Hematopoietic multipotent progenitor cell treated with erythropoietin and hydrocortisone succinate and interleukin-3 and kit ligand, for 8 days (in vitro differentiated cells): ENCODE measurements at regions not wholly inside any gene's neighbourhood (a gene's known extent, or its start where the extent isn't known, plus 50 kb on each side); places are given as distances from the start of the nearest gene placed in this dataset.
A peak's percentile ranks its signal among the peaks of the same experiment; 100 is the strongest.
"Not testable (repeated sequence)": the region's sequence is repeated elsewhere in the genome, so short reads cannot be mapped to it uniquely, and the experiment has no call there.

Source experiments
- DNase-seq: peaks from one replicate; pipeline ENCODE4 v3.0.0-alpha.2; 2015

DNA sequence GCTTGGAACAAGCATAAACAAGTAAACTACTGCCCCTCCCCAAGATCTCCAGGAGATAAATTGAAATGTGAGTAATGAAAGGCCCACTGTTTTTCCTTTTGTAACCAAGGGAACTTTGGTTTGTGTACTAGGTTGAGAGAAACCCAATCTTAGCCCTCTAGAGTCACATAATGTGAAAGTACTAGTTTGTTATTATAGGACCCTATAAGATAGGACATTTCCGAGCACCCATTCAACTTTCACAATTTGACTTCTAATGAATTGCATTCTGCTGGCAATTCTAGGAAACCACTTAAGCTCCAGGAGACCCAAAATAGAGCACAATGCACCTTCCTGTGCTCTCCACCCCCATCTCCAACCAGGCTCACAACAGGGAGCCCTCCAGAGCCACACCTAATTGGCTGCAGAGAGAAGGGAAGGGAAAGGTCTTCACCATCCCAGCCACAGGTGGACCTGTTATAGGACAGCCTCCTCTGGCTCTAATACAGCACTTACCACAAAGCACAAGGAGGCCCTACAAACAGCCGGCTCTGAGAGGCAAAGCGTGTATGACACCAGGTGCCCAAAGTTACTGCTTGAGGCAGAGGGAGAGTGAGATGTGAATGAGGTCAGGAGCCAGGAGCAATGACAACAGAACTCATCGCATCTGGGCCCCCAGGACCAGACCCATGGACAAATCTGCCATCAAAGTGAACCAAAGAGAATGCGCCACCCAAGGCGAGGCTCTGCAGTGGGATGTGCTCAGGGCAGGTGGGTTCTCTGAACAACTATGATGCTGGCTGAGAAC lies 163.3 kb upstream of the NTF3 start:
- DNase-seq: no peak

- no peak for DNase-seq
Observed at GRCh38 chr12:5269846-5270245, 162.1 kb upstream of the NTF3 start.

- DNase-seq: no peak
Observed at GRCh38 chr12:5272018-5272785, 159.7 kb upstream of the NTF3 start.

DNA sequence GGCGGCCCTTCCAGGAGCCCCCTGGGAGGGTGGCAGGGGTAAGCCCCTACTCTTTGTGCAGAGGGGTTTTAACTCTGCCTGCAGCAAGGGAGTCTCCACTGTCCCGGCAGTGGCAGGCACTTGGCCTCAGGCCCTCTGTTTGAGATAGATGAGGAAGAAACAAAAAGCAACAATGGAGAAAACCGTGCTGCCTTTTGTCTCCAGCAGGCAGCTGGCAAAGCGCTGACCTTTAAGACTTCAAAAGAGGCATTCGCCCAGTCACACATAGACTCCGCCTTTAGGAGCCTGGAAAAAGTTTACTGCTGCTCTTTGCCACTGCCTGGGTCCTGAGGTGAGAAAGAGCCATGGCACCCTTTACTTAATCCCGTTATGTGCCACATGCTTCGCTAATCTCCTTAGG lies 158.2 kb upstream of the NTF3 start:
- DNase-seq: no peak

DNA sequence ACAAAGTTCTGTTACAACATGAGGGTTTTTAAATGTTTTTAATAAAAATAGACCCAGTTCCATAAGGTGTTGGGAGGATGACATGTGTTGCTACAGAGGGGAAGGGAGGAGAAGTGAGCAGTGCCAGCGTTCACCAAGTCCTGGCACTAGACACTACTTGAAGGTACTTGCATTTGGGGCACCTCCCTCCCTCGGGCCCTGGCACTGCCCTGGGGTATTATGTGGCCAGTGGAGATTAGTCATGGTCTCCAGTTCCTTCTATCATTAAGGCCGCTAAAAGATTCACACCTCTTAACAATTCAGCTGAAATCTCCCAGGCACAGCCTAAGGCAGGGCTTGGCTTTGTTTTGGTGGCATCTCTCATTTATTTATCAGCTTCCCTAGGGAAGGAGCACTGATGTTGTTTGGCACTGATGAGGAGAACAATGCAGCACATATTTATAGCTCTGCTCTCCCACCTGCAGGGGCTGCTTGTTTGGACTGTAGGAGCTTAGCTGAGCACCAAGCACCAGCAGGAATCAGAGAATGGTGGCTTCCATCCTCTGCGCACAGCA lies 155.5 kb upstream of the NTF3 start:
- DNase-seq: no peak

GRCh38 chr12:5280086-5280485 lies 151.8 kb upstream of the NTF3 start:
- DNase-seq: no peak

DNA sequence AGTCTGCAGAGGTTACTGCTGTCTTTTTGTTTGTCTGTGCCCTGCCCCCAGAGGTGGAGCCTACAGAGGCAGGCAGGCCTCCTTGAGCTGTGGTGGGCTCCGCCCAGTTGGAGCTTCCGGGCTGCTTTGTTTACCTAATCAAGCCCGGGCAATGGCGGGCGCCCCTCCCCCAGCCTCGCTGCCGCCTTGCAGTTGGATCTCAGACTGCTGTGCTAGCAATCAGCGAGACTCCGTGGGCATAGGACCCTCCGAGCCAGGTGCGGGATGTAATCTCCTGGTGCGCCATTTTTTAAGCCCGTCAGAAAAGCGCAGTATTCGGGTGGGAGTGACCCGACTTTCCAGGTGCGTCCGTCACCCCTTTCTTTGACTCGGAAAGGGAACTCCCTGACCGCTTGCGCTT lies 141.5 kb upstream of the NTF3 start:
- DNase-seq: not testable (repeated sequence)

GRCh38 chr12:5292651-5293050 lies 139.3 kb upstream of the NTF3 start:
- DNase-seq: no peak

DNA sequence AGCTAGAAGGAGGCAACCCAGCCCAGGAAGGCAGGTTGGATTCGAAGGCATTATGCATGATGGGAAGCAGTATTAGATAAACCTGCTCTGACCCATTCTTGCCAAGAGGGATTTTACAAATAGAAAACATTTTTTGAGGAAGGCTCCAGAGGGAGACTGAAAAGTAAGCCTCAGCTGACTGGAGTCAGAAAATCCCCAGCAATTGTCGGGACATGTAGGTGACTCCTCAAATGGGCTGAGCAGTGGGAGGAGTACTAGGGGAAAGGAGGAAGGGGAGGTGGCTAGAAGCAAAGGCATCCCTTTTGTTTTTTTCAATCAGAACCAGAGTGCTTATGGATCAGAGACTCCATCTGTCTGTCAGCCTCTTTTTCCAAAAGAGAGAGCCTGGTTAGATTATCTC lies 138.1 kb upstream of the NTF3 start:
- DNase-seq: no peak

DNA sequence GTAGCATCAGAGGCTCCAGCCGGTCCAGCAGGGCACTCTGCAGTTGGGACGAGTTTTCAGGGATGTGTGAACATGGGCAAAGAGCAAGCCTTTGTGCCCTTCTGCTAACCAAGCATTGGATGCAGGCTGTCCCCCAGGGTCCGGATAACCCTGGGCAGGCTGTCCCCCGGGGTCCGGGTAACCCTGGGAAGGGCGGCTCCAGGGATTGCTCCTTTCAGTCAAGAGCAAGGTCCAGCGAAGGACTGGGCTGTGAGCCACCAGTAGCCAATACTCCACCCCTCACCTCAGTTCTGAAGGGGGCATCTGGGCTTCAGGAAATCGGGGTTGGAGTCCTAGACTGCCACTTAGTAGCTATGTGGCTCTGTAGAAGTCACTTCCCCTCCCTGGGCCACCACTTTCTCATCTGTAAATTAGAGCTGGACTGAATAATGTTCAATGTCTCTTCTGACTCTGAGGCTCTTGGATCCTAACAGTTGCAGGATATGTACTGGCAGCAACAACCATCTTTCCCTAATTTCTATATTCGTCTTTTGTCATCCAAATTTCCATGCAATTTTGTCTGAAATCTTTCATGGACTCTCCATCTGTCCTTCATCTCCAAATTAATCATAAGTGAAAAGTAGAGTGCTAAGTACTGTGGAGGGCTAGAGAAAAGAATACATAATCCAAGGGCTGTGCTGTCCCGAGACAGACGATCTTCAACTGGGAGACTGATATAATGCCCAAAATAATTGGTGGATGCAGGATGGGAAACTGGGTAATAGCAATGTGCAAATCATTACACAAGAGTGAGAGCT lies 137.4 kb upstream of the NTF3 start:
- no peak for DNase-seq

- DNase-seq: no peak
Observed at GRCh38 chr12:5295151-5295550, 136.8 kb upstream of the NTF3 start.

GRCh38 chr12:5295996-5296395 lies 135.9 kb upstream of the NTF3 start:
- DNase-seq: no peak

DNA sequence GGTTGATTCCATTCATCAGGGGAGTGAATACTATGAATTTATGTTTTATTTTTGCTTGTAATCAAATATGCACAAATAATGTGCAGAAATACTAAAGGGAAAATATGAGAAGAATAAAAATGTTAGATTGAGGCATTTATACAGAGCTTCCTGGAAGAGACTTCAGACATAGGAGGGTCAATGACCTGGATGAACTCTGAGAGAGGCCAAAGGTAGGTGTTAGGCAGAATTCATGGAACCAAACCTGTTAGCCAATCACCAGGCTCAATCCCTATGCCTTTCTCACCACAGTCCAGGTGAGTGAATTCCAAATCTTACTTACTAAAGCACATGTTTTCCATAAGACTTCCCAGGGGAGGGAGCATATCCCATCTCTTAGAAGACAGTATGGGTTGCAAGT lies 130.4 kb upstream of the NTF3 start:
- no peak for DNase-seq

DNA sequence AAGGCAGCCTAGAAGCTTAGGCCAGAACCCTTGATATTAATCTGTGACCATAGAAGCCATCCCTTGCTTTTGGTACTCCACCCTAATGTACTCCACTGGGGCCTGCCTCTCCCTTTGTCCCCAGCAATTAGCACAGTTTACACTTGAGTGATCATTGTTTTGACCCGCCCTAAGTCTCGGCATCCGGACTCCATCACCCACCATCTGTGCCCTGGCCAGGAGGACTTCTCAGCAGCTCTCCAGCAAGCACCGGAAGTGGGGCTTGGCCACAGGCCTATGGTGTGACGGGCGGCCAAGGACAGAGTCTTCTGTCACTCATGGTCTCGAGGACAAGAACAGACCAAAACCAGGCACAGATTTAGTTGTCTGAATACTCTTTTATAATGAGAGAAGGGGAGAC lies 126.5 kb upstream of the NTF3 start:
- no peak for DNase-seq

DNA sequence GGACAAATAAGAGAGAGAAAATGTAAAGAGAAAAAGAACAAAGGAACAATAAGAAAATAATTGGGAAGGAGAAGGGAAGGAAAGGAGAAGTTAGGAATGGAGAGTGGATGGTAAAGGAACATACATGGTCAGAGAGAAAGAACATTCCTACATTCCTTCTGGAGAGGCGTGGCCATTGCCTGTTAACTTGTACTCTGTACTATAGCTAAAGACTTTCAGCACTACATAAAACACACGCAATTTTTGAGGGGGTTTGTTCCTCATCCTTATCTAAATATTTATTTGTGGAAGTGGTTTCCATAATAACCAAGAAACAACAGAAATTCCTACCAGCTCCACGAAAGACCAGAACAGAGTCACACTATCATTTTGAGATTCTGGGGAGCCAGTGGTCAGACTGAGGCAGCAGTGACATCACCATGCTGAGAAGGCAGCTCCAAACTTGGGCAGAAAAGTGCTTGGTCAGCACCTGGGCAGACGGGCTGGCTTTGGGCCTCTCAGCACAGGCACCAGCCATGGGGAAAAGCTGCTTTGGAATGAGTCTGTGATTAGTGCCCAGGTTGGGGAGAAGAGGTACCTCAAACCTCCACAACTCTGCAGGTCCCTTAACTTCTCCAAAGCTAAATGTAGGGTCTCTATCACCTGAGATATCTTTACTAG lies 125.9 kb upstream of the NTF3 start:
- DNase-seq: no peak

DNA sequence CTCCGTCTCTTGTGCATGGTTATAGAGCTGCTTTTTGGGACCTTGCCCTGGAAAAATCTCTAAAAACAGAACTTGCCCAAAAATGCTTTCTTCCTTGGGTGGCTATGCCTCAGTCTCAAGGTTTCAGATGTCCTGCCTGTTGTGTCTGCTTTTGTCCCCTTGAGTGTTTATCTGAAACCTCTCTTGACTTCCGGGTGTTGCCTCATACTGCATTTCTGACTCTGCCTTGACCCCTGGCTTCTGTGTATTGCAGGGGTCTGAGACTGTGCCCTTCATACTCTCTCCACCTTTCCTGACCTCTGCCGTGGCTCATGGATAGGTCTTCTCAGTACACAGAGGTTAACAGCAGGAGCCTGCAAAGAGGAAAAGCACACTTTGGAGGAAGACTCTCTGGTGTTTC lies 124.8 kb upstream of the NTF3 start:
- DNase-seq: no peak

- DNase-seq: no peak
Observed at GRCh38 chr12:5308216-5308615, 123.7 kb upstream of the NTF3 start.

GRCh38 chr12:5308996-5309395 lies 122.9 kb upstream of the NTF3 start:
- DNase-seq: no peak

GRCh38 chr12:5309654-5310053 lies 122.3 kb upstream of the NTF3 start:
- DNase-seq: no peak

GRCh38 chr12:5310151-5310550 lies 121.8 kb upstream of the NTF3 start:
- DNase-seq: no peak

DNA sequence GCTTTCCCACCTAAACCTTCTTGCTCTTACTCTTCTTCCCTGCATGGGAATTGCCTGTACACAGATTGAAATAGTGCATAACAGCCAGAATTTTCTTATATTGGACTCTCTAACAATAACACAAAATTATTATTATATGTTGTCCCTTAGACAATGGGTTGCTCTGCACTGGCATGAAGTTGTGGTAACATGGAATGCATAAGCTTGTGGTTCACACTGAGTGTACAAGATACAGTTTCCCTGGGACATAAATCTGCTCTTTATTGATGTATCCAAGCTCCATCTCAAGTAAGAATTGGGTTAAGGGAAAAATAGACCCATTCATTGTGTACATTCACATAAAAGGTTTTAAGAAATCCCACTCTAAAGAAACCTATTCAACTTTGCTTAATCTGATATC lies 114.4 kb upstream of the NTF3 start:
- no peak for DNase-seq

- peak; percentile 5 for DNase-seq
Observed at GRCh38 chr12:5318874-5319273, 113.0 kb upstream of the NTF3 start.
